Thyroid gland (tissue), 4 donors: ENCODE measurements at regions not wholly inside any gene's neighbourhood (a gene's known extent, or its start where the extent isn't known, plus 50 kb on each side); places are given as distances from the start of the nearest gene placed in this dataset.

ENCODE experiments used
- CTCF ChIP-seq, 6 experiments: fragments of 200-600 bp in 3 of 6; fragments of 450-650 bp in 3 of 6; sonication (generic) in 3 of 6; IDR thresholded peaks; one replicate each; pipeline ENCODE4 v1.5.1; 2016 to 2019; ENCODE audit warnings: antibody characterized with exemption in 6 of 6, mild to moderate bottlenecking in 2 of 6, inconsistent platforms in 1 of 6, moderate library complexity in 1 of 6
- POLR2A ChIP-seq, 2 donors: fragments of 450-650 bp; IDR thresholded peaks; one replicate each; pipeline ENCODE4 v1.6.1; 2017; ENCODE audit warnings: antibody characterized with exemption in 2 of 2, mild to moderate bottlenecking in 2 of 2, moderate library complexity in 1 of 2

- TF ChIP-seq CTCF (IDR thresholded peaks at IDR 0.05): no peak
- TF ChIP-seq POLR2A (IDR thresholded peaks at IDR 0.05): no peak
Measured at GRCh38 chr10:90458054-90458453, 399.8 kb downstream of the HTR7 start.
